Heart left ventricle (tissue), 13 donors: ENCODE measurements at regions not wholly inside any gene's neighbourhood (a gene's known extent, or its start where the extent isn't known, plus 50 kb on each side); places are given as distances from the start of the nearest gene placed in this dataset.

ENCODE experiments used
- CTCF ChIP-seq, 12 donors: fragments of 200-600 bp; sonication (generic) in 4 of 12; IDR thresholded peaks; one replicate each; pipeline versions ENCODE4 v1.5.0 to v1.8.0; 2018 to 2022; ENCODE audit warnings: antibody characterized with exemption in 12 of 12, mild to moderate bottlenecking in 5 of 12
- POLR2A ChIP-seq, 2 donors: fragments of 450-650 bp; IDR thresholded peaks; one replicate each; pipeline ENCODE4 v1.6.1; 2017; ENCODE audit warnings: antibody characterized with exemption in 2 of 2, mild to moderate bottlenecking in 2 of 2, moderate library complexity in 2 of 2
- donor health status: ischemic (EF 13 %, LVEDD 7.1; RV severe dilation, severe dysfunction).
- donor health status: DM: no; HTN: yes; CAD: no.
- donor health status: DM: no; HTN: no; CAD: no.
- donor health status: ischemic (EF 25% LVEDD 6.9; RV normal size, moderate dysfunction).
- donor health status: ischemic (EF 25% LVEDD 5.7; RV mildly dilated, moderate dysfunction).
- donor health status: ischemic (EF 35%, LVEDD 5.7; RV mildly dilated, moderate dysfunction).
- donor health status: nonischemic (EF 11% LVEDD 7.7; RV severe dilation, severe dysfunction).
- donor health status: DM: yes; HTN: yes; CAD: no.
- donor health status: PGD.
- donor health status: ischemic (EF 29% LVEDD 5.4; RV normal size, mild dysfunction).
- donor health status: nonischemic (EF 23%, LVEDD 6.1; RV moderate dilation, normal function).

- TF ChIP-seq POLR2A (IDR thresholded peaks at IDR 0.05) (no peak), CTCF (IDR thresholded peaks at IDR 0.05) (no peak)
Observed at GRCh38 chr21:24428591-24429199, 1178.6 kb downstream of the MRPL39 start.
